OCI-LY1 (cell line): ENCODE measurements at regions not wholly inside any gene's neighbourhood (a gene's known extent, or its start where the extent isn't known, plus 50 kb on each side); places are given as distances from the start of the nearest gene placed in this dataset.

ENCODE experiments used
- EZH2 ChIP-seq: fragments of 200-600 bp; sonication (generic), shearing (Covaris generic); IDR thresholded peaks from 2 replicates; pipeline ENCODE4 v1.8.0; 2017; ENCODE audit warnings: borderline replicate concordance, mixed run types, mild to moderate bottlenecking, antibody characterized with exemption, low read length, moderate library complexity, mixed read lengths
- TF ChIP-seq, protein P1 (sequence below): fragments of 200-600 bp; sonication (generic), shearing (Covaris generic); IDR thresholded peaks from 2 replicates; pipeline ENCODE4 v1.5.1; 2017; ENCODE audit warnings: mild to moderate bottlenecking, antibody characterized with exemption, low read length, moderate library complexity, mixed read lengths

GRCh38 chr20:11165789-11166188, 492.0 kb upstream of the JAG1 start:
- TF ChIP-seq, protein P1, sequence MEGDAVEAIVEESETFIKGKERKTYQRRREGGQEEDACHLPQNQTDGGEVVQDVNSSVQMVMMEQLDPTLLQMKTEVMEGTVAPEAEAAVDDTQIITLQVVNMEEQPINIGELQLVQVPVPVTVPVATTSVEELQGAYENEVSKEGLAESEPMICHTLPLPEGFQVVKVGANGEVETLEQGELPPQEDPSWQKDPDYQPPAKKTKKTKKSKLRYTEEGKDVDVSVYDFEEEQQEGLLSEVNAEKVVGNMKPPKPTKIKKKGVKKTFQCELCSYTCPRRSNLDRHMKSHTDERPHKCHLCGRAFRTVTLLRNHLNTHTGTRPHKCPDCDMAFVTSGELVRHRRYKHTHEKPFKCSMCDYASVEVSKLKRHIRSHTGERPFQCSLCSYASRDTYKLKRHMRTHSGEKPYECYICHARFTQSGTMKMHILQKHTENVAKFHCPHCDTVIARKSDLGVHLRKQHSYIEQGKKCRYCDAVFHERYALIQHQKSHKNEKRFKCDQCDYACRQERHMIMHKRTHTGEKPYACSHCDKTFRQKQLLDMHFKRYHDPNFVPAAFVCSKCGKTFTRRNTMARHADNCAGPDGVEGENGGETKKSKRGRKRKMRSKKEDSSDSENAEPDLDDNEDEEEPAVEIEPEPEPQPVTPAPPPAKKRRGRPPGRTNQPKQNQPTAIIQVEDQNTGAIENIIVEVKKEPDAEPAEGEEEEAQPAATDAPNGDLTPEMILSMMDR: no peak
- no peak for TF ChIP-seq EZH2
